MM.1S (cell line): ENCODE measurements at regions not wholly inside any gene's neighbourhood (a gene's known extent, or its start where the extent isn't known, plus 50 kb on each side); places are given as distances from the start of the nearest gene placed in this dataset.
"Not testable (repeated sequence)": the region's sequence is repeated elsewhere in the genome, so short reads cannot be mapped to it uniquely, and the experiment has no call there.

Experiments used
- DNase-seq: peaks from one replicate; pipeline ENCODE4 v3.0.0-alpha.2; 2015
- H2AFZ ChIP-seq: fragments of 300-600 bp; sonication (generic); 2 replicates; pipeline ENCODE4 v1.6.0; 2016; ENCODE audit warnings: antibody characterized with exemption, low read length
- H3F3A ChIP-seq: fragments of 300-600 bp; sonication (generic); 2 replicates; pipeline ENCODE4 v1.6.1; 2016; ENCODE audit warnings: mild to moderate bottlenecking, antibody characterized with exemption, low read length, moderate library complexity, mixed read lengths; ENCODE audit not compliant: insufficient read depth
- H3K27ac ChIP-seq: fragments of 300-600 bp; sonication (generic); 2 replicates; pipeline ENCODE4 v1.5.1; 2016; ENCODE audit warnings: mild to moderate bottlenecking, low read length
- H3K27me3 ChIP-seq: fragments of 300-600 bp; sonication (generic); replicated peaks from 2 replicates; pipeline ENCODE4 v1.6.0; 2016; ENCODE audit warnings: low read length; ENCODE audit not compliant: insufficient read depth
- H3K36me3 ChIP-seq: fragments of 300-600 bp; sonication (generic); replicated peaks from 2 replicates; pipeline ENCODE4 v1.6.1; 2016; ENCODE audit warnings: mild to moderate bottlenecking, low read length, mixed read lengths; ENCODE audit not compliant: insufficient read depth
- H3K4me1 ChIP-seq: fragments of 300-600 bp; sonication (generic); 2 replicates; pipeline ENCODE4 v1.6.1; 2016; ENCODE audit warnings: low read length, mixed read lengths
- H3K4me2 ChIP-seq: fragments of 300-600 bp; sonication (generic); 2 replicates; pipeline ENCODE4 v1.6.0; 2016; ENCODE audit warnings: low read depth, low read length
- H3K4me3 ChIP-seq: fragments of 300-600 bp; sonication (generic); 2 replicates; pipeline ENCODE4 v1.5.1; 2016; ENCODE audit warnings: low read length, mixed read lengths
- H3K79me2 ChIP-seq: fragments of 300-600 bp; sonication (generic); 2 replicates; pipeline ENCODE4 v1.6.1; 2016; ENCODE audit warnings: mixed run types, low read length, mixed read lengths
- H3K9ac ChIP-seq: fragments of 300-600 bp; sonication (generic); 2 replicates; pipeline ENCODE4 v1.6.1; 2016; ENCODE audit warnings: low read length, mixed read lengths
- H3K9me2 ChIP-seq: fragments of 300-600 bp; sonication (generic); replicated peaks from 2 replicates; pipeline ENCODE4 v1.6.1; 2016; ENCODE audit warnings: mild to moderate bottlenecking, low read length, mixed read lengths; ENCODE audit not compliant: insufficient read depth
- H3K9me3 ChIP-seq: fragments of 300-600 bp; sonication (generic); replicated peaks from 2 replicates; pipeline ENCODE4 v1.6.1; 2016; ENCODE audit warnings: mild to moderate bottlenecking, low read length, mixed read lengths; ENCODE audit not compliant: insufficient read depth
- H4K20me1 ChIP-seq: fragments of 300-600 bp; sonication (generic); 2 replicates; pipeline ENCODE4 v1.6.1; 2016; ENCODE audit warnings: mild to moderate bottlenecking, low read length, moderate library complexity, mixed read lengths; ENCODE audit not compliant: insufficient read depth
- CTCF ChIP-seq: fragments of 300-600 bp; sonication (generic); IDR thresholded peaks from 2 replicates; pipeline ENCODE4 v1.5.1; 2016; ENCODE audit warnings: antibody characterized with exemption, low read length, mixed read lengths
- EZH2 ChIP-seq: fragments of 300-600 bp; sonication (generic); optimal IDR thresholded peaks from 2 replicates; pipeline ENCODE3; 2017; ENCODE audit warnings: low read depth, mild to moderate bottlenecking, antibody characterized with exemption, low read length, mixed read lengths
- EZH2phosphoT487 ChIP-seq: fragments of 300-600 bp; sonication (generic); IDR thresholded peaks from 2 replicates; pipeline ENCODE4 v1.6.1; 2018; ENCODE audit warnings: antibody characterized with exemption, low read length

- H3K4me2 ChIP-seq = no peak overlapping the region
- H3K9me2 ChIP-seq = no peaks in the 10 kb centered on the region
- TF ChIP-seq EZH2 (no peak), EZH2phosphoT487 (no peak), CTCF (no peak)
- no peaks in the 10 kb centered on the region for H4K20me1 ChIP-seq
- no peaks in the 10 kb centered on the region for H3F3A ChIP-seq
- H3K79me2 ChIP-seq = no peaks in the 10 kb centered on the region
- no peaks in the 10 kb centered on the region for H3K9me3 ChIP-seq
- no peak overlapping the region for H2AFZ ChIP-seq
- no peak overlapping the region for H3K27ac ChIP-seq
- no peak overlapping the region for H3K9ac ChIP-seq
- no peak for DNase-seq
- no peaks in the 10 kb centered on the region for H3K36me3 ChIP-seq
- H3K4me1 ChIP-seq = no peaks in the 10 kb centered on the region
- no peak overlapping the region for H3K4me3 ChIP-seq
- H3K27me3 ChIP-seq = no peaks in the 10 kb centered on the region
Measured at GRCh38 chr4:55277011-55277410, 69.0 kb upstream of the SRD5A3 start.

- TF ChIP-seq EZH2phosphoT487 (no peak), CTCF (no peak), EZH2 (no peak)
- no peak overlapping the region for H3K4me3 ChIP-seq
- no peaks in the 10 kb centered on the region for H3K4me1 ChIP-seq
- H3K4me2 ChIP-seq = no peak overlapping the region
- DNase-seq = no peak
- no peaks in the 10 kb centered on the region for H3K79me2 ChIP-seq
- H2AFZ ChIP-seq = no peak overlapping the region
- no peaks in the 10 kb centered on the region for H3K9me2 ChIP-seq
- H3K36me3 ChIP-seq = no peaks in the 10 kb centered on the region
- H3K9ac ChIP-seq = no peak overlapping the region
- no peaks in the 10 kb centered on the region for H3K9me3 ChIP-seq
- no peaks in the 10 kb centered on the region for H4K20me1 ChIP-seq
- H3F3A ChIP-seq = no peaks in the 10 kb centered on the region
- H3K27me3 ChIP-seq = no peaks in the 10 kb centered on the region
- H3K27ac ChIP-seq = no peak overlapping the region
Measured at GRCh38 chr4:55278316-55278715, 67.7 kb upstream of the SRD5A3 start.

GRCh38 chr4:55280474-55280873 lies 65.6 kb upstream of the SRD5A3 start:
- not testable (repeated sequence) for H3K9ac ChIP-seq, H2AFZ ChIP-seq, H3K9me3 ChIP-seq, H3K27ac ChIP-seq, H3K79me2 ChIP-seq, H3K27me3 ChIP-seq, H4K20me1 ChIP-seq, H3K4me2 ChIP-seq, H3K4me3 ChIP-seq, H3K4me1 ChIP-seq, H3K9me2 ChIP-seq, H3F3A ChIP-seq, H3K36me3 ChIP-seq, DNase-seq

GRCh38 chr4:55281118-55281683 lies 64.8 kb upstream of the SRD5A3 start:
- H3K27me3 ChIP-seq, H3K27ac ChIP-seq, H3F3A ChIP-seq, H3K9me3 ChIP-seq, H3K36me3 ChIP-seq, H2AFZ ChIP-seq, H3K4me2 ChIP-seq, H3K4me3 ChIP-seq, H3K9ac ChIP-seq, H3K9me2 ChIP-seq, H3K79me2 ChIP-seq, DNase-seq, H4K20me1 ChIP-seq, H3K4me1 ChIP-seq: not testable (repeated sequence)
